Motor neuron (in vitro differentiated cells): ENCODE measurements at regions not wholly inside any gene's neighbourhood (a gene's known extent, or its start where the extent isn't known, plus 50 kb on each side); places are given as distances from the start of the nearest gene placed in this dataset.

Experiments used
- ATAC-seq, 8 experiments: fragments of 200-7000 bp; cut with Tn5 transposase; replicated peaks in 6 of 8; 2 replicates each; pipeline ENCODE4 v1.8.0; 2021; ENCODE audit warnings: mild to moderate bottlenecking in 8 of 8, moderate library complexity in 8 of 8
- H3K27ac ChIP-seq, 2 donors: fragments of 250-450 bp; sonication (Bioruptor Pico); 2 replicates each; pipeline ENCODE4 v1.9.0; 2021; ENCODE audit warnings: antibody characterized with exemption in 2 of 2, mild to moderate bottlenecking in 2 of 2, moderate library complexity in 1 of 2
- H3K4me1 ChIP-seq, 2 donors: fragments of 250-450 bp; sonication (Bioruptor Pico); replicated peaks in 1 of 2; 2 replicates each; pipeline ENCODE4 v1.6.1; 2021; ENCODE audit warnings: antibody characterized with exemption in 2 of 2, mild to moderate bottlenecking in 2 of 2, moderate library complexity in 1 of 2
- H3K4me3 ChIP-seq, 5 donors: fragments of 250-450 bp; sonication (Bioruptor Pico); 2 replicates each; pipeline ENCODE4 v1.9.0; 2021; ENCODE audit warnings: antibody characterized with exemption in 5 of 5, mild to moderate bottlenecking in 5 of 5, moderate library complexity in 4 of 5
- WGBS, 10 experiments: fragments of 450-650 bp; shearing (Covaris generic); methylation state at CpG; one replicate each; pipeline ENCODE4 v1.0.0; 2022; 5-methylcytosine and 5-hydroxymethylcytosine counted together
- in situ Hi-C, 9 experiments: fragments of 400-800 bp; cut with MboI; loops; one replicate each; pipeline ENCODE4 v1.15.0; 2021; ENCODE audit warnings: low sequenced_read_pairs in 9 of 9, low pct_unique_long_range_greater_than_20kb in 2 of 9; ENCODE audit not compliant: unreplicated experiment in 9 of 9

DNA sequence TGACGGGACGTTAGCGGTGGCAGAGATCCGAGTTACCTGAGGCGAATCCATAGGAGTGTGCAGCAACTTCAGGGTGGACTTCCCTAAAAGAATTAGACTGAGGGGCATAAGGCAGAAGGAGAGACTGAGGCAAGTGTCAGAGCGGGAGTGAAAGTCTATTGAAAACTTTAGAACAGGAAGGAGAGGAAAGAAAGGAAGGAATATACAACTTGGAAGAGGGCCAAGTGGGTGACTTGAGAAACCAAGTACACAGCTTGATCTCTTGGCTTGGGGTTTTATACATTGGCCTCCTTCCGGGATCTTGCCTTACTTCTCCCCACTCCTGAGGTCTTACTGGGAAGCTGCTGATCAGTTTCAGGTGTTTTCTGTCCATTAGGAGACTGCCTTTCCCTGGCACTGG, 84.9 kb downstream of the SNX18 start:
- no peak overlapping the region for H3K4me3 ChIP-seq
- in situ Hi-C loops: no loop called here
- H3K27ac ChIP-seq: no peak overlapping the region
- ATAC-seq: no peak
- WGBS, 10 experiments: 67 to 100% (median 82%) methylated on average over 1 to 7 of the region's 7 CpGs; no CpG with 5 or more reads in 2 of the 10 experiments
- no peaks in the 10 kb centered on the region for H3K4me1 ChIP-seq

- in situ Hi-C loops: no loop called here
- 50 to 100% (median 83%) methylated on average over 1 to 8 of the region's 8 CpGs for WGBS, 10 experiments
- ATAC-seq: no peak
- Histone ChIP-seq H3K4me3 (no peak overlapping the region), H3K27ac (no peak overlapping the region), H3K4me1 (no peaks in the 10 kb centered on the region)
Observed at GRCh38 chr5:54601411-54602230, 84.1 kb downstream of the SNX18 start.
